BJ (cell line): ENCODE measurements at regions not wholly inside any gene's neighbourhood (a gene's known extent, or its start where the extent isn't known, plus 50 kb on each side); places are given as distances from the start of the nearest gene placed in this dataset.

Source experiments
- CTCF ChIA-PET: fragments of 350-600 bp; formaldehyde crosslinking; extraction: SDS; loops from one replicate; lab custom pipeline; 2021; ENCODE audit warnings: antibody characterized with exemption, inconsistent platforms; lab: Yijun Ruan, JAX
- POLR2A ChIA-PET: fragments of 300-600 bp; sonication (Branson Sonifier 250); formaldehyde crosslinking; extraction: SDS; loops from one replicate; lab custom pipeline; 2021; ENCODE audit warnings: antibody characterized with exemption; lab: Charles Lee
- DNase-seq: peaks from one replicate; pipeline ENCODE4 v3.0.0-alpha.2; 2011; ENCODE audit warnings: low read depth
- H3K27me3 ChIP-seq: 2 replicates; pipeline ENCODE4 v1.6.0; 2011; ENCODE audit warnings: low read length; ENCODE audit not compliant: control insufficient read depth, insufficient read depth
- H3K36me3 ChIP-seq: 2 replicates; pipeline ENCODE4 v1.5.1; 2011; ENCODE audit warnings: low read length; ENCODE audit not compliant: control insufficient read depth, insufficient read depth
- H3K4me3 ChIP-seq: 2 replicates; pipeline ENCODE4 v1.5.1; 2011; ENCODE audit warnings: low read depth, mild to moderate bottlenecking, control low read depth, low read length
- TF ChIP-seq, protein P1 (sequence below): IDR thresholded peaks from 2 replicates; pipeline ENCODE4 v1.5.1; 2011; ENCODE audit warnings: low read depth, mild to moderate bottlenecking, control low read depth, inconsistent platforms, low read length, moderate library complexity; ENCODE audit not compliant: insufficient read depth

DNA sequence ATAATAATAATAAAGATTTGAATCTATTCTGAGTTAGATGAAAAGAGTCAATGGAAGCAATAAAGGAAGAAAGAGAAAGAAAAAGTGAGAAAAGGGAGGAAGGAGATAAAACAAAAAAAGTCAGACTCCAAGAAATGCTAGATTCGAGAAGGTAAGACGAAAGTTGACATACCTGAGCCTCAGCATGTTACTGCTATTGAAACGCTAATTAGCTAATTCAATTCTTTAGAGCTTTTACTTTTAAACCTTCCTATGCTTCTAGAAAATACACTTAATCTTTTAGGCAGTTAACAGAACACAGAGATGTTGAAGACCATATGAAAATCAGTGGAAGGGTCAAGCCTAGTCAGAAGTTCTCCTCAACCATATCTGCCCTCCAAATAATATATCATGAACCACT lies 337.2 kb upstream of the ROBO2 start:
- CTCF ChIA-PET = no interaction called here

DNA sequence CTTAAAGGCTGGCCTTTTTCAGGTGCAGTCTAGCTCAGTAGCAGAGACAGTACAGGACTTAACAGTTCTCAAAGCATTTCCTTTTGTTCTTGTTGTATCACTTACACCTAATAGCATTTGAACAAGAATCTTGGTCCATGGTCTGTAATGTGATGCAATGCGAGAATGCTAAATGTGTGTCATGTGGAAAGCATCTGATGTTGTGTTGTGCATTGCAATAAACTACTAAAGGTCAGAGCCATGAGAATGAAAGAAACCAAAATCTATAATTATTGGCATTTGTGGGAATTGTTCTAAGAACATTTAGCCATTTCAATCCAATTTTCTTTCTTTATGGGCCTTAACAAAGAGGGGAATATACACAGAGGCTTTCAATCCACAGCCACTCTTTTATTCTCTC lies 324.5 kb upstream of the ROBO2 start:
- TF ChIP-seq, protein P1, sequence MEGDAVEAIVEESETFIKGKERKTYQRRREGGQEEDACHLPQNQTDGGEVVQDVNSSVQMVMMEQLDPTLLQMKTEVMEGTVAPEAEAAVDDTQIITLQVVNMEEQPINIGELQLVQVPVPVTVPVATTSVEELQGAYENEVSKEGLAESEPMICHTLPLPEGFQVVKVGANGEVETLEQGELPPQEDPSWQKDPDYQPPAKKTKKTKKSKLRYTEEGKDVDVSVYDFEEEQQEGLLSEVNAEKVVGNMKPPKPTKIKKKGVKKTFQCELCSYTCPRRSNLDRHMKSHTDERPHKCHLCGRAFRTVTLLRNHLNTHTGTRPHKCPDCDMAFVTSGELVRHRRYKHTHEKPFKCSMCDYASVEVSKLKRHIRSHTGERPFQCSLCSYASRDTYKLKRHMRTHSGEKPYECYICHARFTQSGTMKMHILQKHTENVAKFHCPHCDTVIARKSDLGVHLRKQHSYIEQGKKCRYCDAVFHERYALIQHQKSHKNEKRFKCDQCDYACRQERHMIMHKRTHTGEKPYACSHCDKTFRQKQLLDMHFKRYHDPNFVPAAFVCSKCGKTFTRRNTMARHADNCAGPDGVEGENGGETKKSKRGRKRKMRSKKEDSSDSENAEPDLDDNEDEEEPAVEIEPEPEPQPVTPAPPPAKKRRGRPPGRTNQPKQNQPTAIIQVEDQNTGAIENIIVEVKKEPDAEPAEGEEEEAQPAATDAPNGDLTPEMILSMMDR = no peak
- H3K36me3 ChIP-seq = no peaks in the 10 kb centered on the region
- CTCF ChIA-PET = no interaction called here
- DNase-seq = no peak
- no peak overlapping the region for H3K4me3 ChIP-seq
- no peaks in the 10 kb centered on the region for H3K27me3 ChIP-seq
- POLR2A ChIA-PET = no interaction called here

More for the DNA sequence above, 337.2 kb upstream of the ROBO2 start:
- H3K27me3 ChIP-seq = no peaks in the 10 kb centered on the region
- no peaks in the 10 kb centered on the region for H3K36me3 ChIP-seq
- TF ChIP-seq, protein P1 = no peak
- H3K4me3 ChIP-seq = no peak overlapping the region
- POLR2A ChIA-PET = no interaction called here
- DNase-seq = no peak

DNA sequence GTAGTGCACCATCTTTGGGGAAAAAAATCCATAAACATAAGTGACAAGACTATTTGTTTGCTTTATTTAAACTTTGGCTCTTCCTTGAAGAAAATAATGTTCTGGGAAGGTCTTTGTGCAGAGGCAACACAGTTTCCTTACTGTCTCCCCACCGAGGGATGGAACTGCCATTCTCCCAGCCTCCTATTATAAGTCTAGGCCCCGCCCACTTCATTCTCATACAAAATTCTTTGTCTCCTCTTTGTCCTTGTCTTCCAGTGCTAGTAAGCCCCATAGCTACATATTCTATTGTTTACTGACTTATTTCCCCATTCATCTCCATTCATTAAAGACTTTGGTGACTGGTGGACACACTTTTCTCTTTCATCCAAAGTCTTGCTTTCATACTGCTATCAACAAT lies 316.5 kb upstream of the ROBO2 start:
- no peak overlapping the region for H3K4me3 ChIP-seq
- CTCF ChIA-PET = no interaction called here

DNA sequence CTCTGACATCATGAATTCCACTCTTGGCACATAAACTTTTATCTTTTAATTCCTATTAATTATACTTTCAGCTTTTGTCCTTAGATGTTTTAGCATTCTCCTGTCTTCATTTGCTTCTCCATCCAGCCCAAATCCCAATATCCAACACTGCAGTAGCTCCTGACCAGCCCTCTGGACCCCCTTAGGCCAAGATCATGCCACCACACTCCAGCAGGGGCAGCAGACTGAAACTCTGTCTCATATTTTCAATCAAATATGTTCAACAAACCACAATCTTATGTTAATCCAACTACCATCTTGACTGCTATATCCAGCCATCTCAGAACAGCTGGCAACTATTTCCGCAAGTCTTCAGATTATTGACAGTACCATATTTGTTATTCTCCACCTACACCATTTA lies 315.8 kb upstream of the ROBO2 start:
- H3K36me3 ChIP-seq = no peaks in the 10 kb centered on the region
- TF ChIP-seq, protein P1 = no peak
- ChIA-PET POLR2A (no interaction called here), CTCF (no interaction called here)
- DNase-seq = no peak
- no peak overlapping the region for H3K4me3 ChIP-seq
- no peaks in the 10 kb centered on the region for H3K27me3 ChIP-seq

More for the DNA sequence above, 316.5 kb upstream of the ROBO2 start:
- POLR2A ChIA-PET = no interaction called here
- TF ChIP-seq, protein P1 = no peak
- H3K36me3 ChIP-seq = no peaks in the 10 kb centered on the region
- H3K27me3 ChIP-seq = no peaks in the 10 kb centered on the region
- DNase-seq = no peak

DNA sequence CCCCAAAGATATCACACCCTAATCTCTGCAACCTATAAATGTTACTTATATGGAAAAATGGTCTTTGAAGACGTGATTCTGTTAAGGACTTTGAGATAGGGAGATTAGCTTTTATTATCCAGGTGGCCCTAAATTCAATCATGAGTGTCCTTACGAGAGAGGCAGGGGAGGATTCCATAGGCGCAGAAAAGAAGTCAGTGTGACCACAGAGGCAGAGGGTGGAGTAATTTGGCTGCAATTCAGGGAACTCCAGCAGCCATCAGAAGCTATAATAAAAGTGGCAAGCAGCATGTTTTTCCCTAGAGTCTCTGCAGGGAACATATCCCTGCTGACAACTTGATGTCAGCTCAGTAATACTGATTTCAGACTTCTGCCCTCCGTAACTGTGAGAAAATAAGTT lies 315.2 kb upstream of the ROBO2 start:
- TF ChIP-seq, protein P1 = no peak
- Histone ChIP-seq H3K27me3 (no peaks in the 10 kb centered on the region), H3K36me3 (no peaks in the 10 kb centered on the region), H3K4me3 (no peak overlapping the region)
- POLR2A ChIA-PET = no interaction called here
- CTCF ChIA-PET = no interaction called here
- no peak for DNase-seq
